NOMO-1 (cell line): ENCODE measurements at regions not wholly inside any gene's neighbourhood (a gene's known extent, or its start where the extent isn't known, plus 50 kb on each side); places are given as distances from the start of the nearest gene placed in this dataset.
A peak's percentile ranks its signal among the peaks of the same experiment; 100 is the strongest.

Experiments
- DNase-seq, 2 experiments: peaks; one replicate each; lab custom pipeline; 2025; ENCODE audit not compliant: unreplicated experiment in 2 of 2; lab: John Stamatoyannopoulos, UW

GRCh38 chr4:163621821-163622220 is 127.3 kb downstream of the TMA16 start:
- no peak for DNase-seq

- DNase-seq = no peak
These were observed 128.0 kb downstream of the TMA16 start for GRCh38 chr4:163622379-163623035.

- no peak for DNase-seq
These were observed 129.3 kb downstream of the TMA16 start for GRCh38 chr4:163623787-163624186.

- DNase-seq = no peak
These were observed 130.2 kb downstream of the TMA16 start for GRCh38 chr4:163624727-163625126.

GRCh38 chr4:163631288-163631687 is 136.8 kb downstream of the TMA16 start:
- no peak for DNase-seq

GRCh38 chr4:163638909-163639308 is 144.4 kb downstream of the TMA16 start:
- no peak for DNase-seq

- no peak for DNase-seq
These were observed 155.1 kb downstream of the TMA16 start for GRCh38 chr4:163649557-163650091.

- peak in 1 of 2 experiments; percentile 47 for DNase-seq
These were observed 157.3 kb downstream of the TMA16 start for GRCh38 chr4:163651761-163652160.

- no peak for DNase-seq
These were observed 160.1 kb downstream of the TMA16 start for GRCh38 chr4:163654621-163655020.

GRCh38 chr4:163660636-163661035 is 166.1 kb downstream of the TMA16 start:
- no peak for DNase-seq

GRCh38 chr4:163662768-163663167 is 168.3 kb downstream of the TMA16 start:
- no peak for DNase-seq

GRCh38 chr4:163663454-163664225 is 169.2 kb downstream of the TMA16 start:
- peak; percentile 24 to 70 for DNase-seq

- DNase-seq = no peak
These were observed 170.6 kb downstream of the TMA16 start for GRCh38 chr4:163665101-163665500.

- DNase-seq = peak; percentile 8 to 71
These were observed 171.2 kb downstream of the TMA16 start for GRCh38 chr4:163665521-163666331.

GRCh38 chr4:163666332-163666873 is 171.9 kb downstream of the TMA16 start:
- DNase-seq = peak; percentile 52 to 86

- no peak for DNase-seq
These were observed 178.3 kb downstream of the TMA16 start for GRCh38 chr4:163672751-163673150.

- DNase-seq = peak; percentile 19 to 41
These were observed 179.6 kb downstream of the TMA16 start for GRCh38 chr4:163673848-163674697.

GRCh38 chr4:163679189-163679588 is 184.7 kb downstream of the TMA16 start:
- DNase-seq = no peak

- no peak for DNase-seq
These were observed 186.1 kb downstream of the TMA16 start for GRCh38 chr4:163680386-163681098.
